NCI-H1417 (cell line): ENCODE measurements at regions not wholly inside any gene's neighbourhood (a gene's known extent, or its start where the extent isn't known, plus 50 kb on each side); places are given as distances from the start of the nearest gene placed in this dataset.
A peak's percentile ranks its signal among the peaks of the same experiment; 100 is the strongest.

ENCODE experiments used
- DNase-seq, 3 experiments: peaks; one replicate each; lab custom pipeline; 2025; lab: John Stamatoyannopoulos, UW

DNA sequence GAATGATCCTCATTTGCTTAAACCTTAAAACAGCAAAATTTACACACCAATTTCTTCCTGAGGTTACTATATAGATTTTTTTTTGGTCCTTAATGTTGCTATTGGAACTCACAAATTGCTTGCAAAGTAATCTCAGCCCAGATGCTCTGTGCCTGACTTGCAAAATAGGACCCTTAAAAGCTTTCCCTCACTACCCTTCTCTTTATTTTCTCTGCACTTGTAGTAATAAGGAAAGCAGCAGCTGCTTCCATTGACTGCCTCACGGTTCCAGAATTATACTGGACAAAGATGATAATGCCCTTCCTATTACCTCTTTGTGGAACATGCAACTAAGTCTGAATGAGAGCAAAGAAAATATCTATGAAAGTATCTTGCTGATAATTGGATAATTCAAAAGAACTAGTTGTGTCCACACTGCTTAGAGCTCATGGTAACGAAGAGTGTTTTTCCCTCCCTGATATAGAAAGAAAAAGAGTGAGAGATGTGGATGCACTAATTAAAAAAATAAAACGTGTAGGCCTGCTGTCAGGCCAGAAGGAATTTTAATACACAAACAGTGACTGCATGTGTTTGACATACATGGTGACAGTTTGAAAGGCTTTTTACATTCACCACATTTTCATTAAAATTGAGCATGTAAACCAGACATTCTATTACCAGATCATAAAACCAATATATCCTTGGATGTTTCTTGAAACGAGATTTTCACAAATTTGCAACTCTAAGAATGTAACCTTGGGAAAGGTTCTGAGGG lies 783.1 kb downstream of the GBE1 start:
- DNase-seq, result peak in 1 of 3 experiments; percentile 7

GRCh38 chr3:80970292-80970691 lies 791.2 kb downstream of the GBE1 start:
- no peak for DNase-seq

- no peak for DNase-seq
These were observed 831.9 kb downstream of the GBE1 start for GRCh38 chr3:80929576-80929975.

- DNase-seq, result no peak
These were observed 846.6 kb downstream of the GBE1 start for GRCh38 chr3:80914854-80915253.

DNA sequence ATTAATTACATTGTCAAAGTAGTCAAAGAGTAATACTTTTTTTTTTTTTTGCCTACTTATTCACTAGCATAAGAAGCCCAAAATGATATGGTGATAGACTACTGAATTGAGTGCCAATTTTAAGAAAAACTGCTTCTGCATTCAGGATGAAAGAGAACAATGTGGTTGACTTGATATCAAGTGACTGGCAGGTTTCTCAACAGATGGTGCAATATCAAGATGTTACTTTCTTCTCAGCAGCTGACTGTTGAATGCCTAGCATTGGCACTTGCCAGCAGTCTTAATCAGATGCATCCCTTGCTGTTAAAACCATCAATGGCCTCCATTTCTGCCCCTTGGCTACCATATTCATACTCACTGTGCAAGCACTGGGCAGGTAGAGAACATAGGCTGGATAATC lies 863.2 kb downstream of the GBE1 start:
- no peak for DNase-seq

DNA sequence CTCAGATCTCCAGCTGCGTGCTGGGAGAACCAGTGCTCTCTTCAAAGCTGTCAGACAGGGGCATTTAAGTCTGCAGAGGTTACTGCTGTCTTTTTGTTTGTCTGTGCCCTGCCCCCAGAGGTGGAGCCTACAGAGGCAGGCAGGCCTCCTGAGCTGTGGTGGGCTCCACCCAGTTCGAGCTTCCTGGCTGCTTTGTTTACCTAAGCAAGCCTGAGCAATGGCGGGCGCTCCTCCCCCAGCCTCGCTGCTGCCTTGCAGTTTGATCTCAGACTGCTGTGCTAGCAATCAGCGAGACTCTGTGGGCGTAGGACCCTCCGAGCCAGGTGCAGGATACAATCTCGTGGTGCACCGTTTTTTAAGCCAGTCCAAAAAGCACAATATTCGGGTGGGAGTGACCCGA lies 864.4 kb downstream of the GBE1 start:
- DNase-seq, result peak in 1 of 3 experiments; percentile 16

DNA sequence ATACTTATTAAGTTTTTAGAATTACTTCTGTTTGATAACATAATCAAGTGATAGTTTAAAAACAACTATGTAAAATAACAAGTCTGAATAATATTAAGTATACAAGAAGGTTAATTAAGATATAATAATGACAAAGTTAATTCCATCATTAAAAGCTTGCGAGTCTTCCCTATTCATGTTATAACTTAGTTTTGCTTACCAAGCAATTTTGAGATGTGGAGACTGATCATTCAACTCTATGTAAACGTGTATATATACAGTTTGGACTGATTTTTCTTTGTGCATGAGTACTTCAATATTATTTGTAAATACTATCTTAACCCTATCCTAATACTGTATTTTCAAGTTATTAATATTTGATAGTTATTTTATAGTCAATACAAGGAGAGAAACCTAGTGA lies 870.9 kb downstream of the GBE1 start:
- no peak for DNase-seq

GRCh38 chr3:80889535-80889934 lies 871.9 kb downstream of the GBE1 start:
- no peak for DNase-seq

GRCh38 chr3:80870476-80871041 lies 890.9 kb downstream of the GBE1 start:
- DNase-seq, result no peak

- no peak for DNase-seq
These were observed 906.0 kb downstream of the GBE1 start for GRCh38 chr3:80855482-80855881.

DNA sequence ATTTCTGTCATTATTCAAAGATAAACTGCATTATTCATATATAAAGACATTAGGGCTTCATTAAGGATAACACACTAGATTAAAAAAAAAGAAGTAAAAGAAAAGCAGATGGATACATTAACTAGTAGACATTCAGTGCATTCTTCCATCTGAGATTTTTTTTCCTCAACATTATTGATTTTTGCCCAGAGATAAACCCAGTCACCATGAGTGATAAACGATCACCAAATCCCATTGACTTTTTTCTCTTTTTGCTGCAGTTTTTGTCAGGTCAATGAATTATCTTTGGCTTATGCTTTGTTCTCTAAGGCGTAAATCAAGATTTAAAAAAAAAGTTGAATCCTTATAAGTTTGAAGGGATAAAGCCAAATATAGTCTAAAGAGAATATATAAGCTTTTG lies 925.0 kb downstream of the GBE1 start:
- no peak for DNase-seq

DNA sequence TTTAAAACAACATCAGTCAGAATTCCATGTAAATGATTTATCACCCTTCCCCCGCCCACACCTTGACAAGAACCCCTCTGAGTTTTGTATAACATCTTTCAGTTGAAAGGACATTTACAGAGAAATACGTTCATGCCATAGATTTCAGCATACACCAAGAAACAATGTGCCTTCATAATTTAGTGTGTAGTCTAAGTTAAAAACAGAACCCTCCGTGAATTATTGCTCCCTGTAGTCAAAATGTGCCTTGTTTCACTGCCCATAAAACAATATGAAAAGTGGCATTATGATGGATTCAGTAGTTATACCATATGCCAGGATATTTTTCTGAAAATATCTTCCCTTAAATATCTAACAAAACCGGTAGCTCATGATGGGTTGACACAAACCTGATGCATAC lies 953.9 kb downstream of the GBE1 start:
- DNase-seq, result no peak

DNA sequence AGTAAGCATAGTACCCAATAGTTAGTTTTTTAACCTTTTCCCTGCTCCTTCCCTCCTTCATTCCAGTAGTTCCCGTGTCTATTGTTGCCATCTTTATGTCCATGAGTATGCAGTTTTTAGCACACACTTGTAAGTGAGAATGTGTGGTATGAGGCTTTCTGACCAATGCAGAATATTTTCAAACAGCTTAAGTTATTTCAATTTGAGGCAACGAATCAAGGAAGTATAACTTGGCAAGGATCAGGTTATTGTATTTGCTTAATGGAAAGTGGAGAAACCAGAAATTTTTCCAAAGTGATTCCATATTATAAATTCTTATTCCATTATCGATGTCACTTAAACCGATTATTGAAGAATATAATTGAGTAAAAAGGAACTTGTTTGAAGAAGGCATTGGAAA lies 954.8 kb downstream of the GBE1 start:
- no peak for DNase-seq

- DNase-seq, result no peak
These were observed 972.5 kb downstream of the GBE1 start for GRCh38 chr3:80788914-80789313.

GRCh38 chr3:80785875-80786274 lies 975.6 kb downstream of the GBE1 start:
- DNase-seq, result no peak

GRCh38 chr3:80785475-80785874 lies 976.0 kb downstream of the GBE1 start:
- peak in 2 of 3 experiments; percentile 6 to 63 for DNase-seq

DNA sequence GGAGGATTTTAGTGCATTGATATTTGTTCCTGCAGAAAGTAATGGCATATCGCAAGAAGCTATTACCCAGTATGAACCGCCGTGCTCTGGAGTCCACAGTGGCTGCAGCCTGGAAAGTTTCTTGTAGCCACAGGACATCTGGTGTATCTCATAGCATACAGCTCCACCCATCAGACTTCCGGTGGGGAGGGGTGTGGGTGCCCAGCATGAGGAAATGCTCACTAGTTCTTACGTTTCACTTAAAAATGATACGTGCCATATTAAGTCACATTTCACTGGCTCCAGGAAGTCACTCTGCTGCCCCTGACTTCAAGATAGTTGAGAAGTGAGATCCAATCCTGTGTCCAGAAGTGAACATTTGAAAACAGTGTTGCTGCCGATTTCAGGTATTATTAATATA lies 990.4 kb downstream of the GBE1 start:
- DNase-seq, result no peak

GRCh38 chr3:80770106-80771074 lies 991.1 kb downstream of the GBE1 start:
- DNase-seq, result no peak

DNA sequence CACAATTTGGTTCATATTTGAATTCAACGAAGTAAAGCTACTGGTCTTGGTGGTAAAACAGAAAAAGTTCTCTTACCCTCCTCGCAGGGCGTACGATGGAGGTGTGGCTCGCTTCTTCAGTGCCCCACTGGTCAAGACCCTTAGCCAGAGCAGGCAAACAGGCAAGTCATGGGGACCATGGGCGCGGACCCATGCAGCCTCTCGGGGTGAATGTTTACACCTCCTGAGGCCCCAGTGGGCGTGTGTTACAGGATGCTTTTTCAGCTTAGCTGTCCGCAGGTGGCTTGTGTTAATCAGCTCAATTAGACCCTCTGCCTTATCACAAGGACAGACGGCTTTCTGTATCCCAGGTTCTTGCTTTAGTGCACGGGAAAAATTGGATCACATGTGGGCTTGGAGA lies 991.8 kb downstream of the GBE1 start:
- no peak for DNase-seq

GRCh38 chr3:80767604-80768003 lies 993.8 kb downstream of the GBE1 start:
- no peak for DNase-seq

- no peak for DNase-seq
These were observed 987.2 kb upstream of the ROBO1 start for GRCh38 chr3:80754969-80755368.

GRCh38 chr3:80753021-80753420 lies 985.2 kb upstream of the ROBO1 start:
- DNase-seq, result peak in 1 of 3 experiments; percentile 1

DNA sequence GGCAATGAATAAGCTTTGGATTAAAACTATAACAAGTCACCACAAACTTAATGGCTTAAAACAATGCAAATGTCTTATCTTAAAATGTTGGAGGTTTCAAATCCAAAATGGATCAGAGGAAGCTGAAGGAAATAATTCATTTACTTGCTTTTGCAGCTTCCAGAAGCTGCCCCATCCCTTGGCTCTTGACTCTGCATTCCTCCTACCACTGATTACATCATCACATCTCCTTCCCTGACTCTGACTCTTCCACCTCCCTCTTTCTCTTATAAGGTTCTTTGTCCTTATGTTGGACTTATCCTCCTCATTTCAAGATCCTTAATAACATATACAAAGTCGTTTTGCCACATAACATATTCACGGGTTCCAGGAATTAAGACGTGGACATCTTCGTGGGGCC lies 982.8 kb upstream of the ROBO1 start:
- no peak for DNase-seq
